ENCODE measurements at regions not wholly inside any gene's neighbourhood (a gene's known extent, or its start where the extent isn't known, plus 50 kb on each side); places are given as distances from the start of the nearest gene placed in this dataset.

DNA sequence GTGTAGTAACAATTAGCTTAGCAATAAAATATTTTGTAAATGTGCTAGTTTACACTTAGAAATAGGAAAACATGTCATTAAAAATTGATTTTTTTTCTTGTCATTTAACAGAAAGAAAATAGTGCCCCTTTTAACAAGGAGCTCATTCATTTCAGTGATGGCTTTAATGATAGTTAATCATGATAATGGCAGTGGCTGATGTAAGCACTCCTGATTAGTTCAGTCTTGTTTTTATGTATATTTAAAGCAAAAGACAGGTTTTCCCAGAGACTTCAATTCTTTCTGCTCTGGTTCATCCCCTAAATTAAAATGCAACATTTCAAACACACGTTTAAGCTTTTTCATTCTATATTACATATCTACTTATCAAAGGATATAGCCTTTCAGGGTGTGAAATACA is 1039.5 kb upstream of the PCDH7 start:
- BruUV-seq (replicated peaks), result no TSS peak
- Histone ChIP-seq H3K79me2 (ENCODE audit: control insufficient read depth, insufficient read depth, low read length) (no peaks in the 10 kb centered on the region), H3K9me1 (replicated peaks; ENCODE audit: control insufficient read depth, extremely low read depth, insufficient read depth, low read length) (no peaks in the 10 kb centered on the region), H3K4me2 (ENCODE audit: insufficient read depth, low read length) (no peak overlapping the region), H3K4me3 (replicated peaks in 1 of 3; ENCODE audit: insufficient read depth in 1 of 3, low read depth in 1 of 3, low read length in 3 of 3) (no peak overlapping the region), H2AFZ (ENCODE audit: low read depth, low read length) (no peak overlapping the region), H4K20me1 (replicated peaks; ENCODE audit: control insufficient read depth, extremely low read depth, insufficient read depth, low read length) (no peaks in the 10 kb centered on the region), H3K4me1 (ENCODE audit: control insufficient read depth, extremely low read depth, insufficient read depth, low read length) (no peaks in the 10 kb centered on the region), H3K9me3 (replicated peaks; ENCODE audit: control insufficient read depth, insufficient read depth, low read length) (no peaks in the 10 kb centered on the region), H3K27me3 (ENCODE audit: control insufficient read depth in 2 of 2, insufficient read depth in 2 of 2, low read length in 2 of 2) (no peaks in the 10 kb centered on the region), H3K9ac (replicated peaks; ENCODE audit: extremely low read depth, insufficient read depth, low read length) (no peak overlapping the region), H3K36me3 (ENCODE audit: control insufficient read depth in 2 of 2, extremely low read depth in 1 of 2, insufficient read depth in 2 of 2, low read length in 2 of 2) (no peaks in the 10 kb centered on the region), H3K27ac (ENCODE audit: insufficient read depth, low read depth, low read length) (no peak overlapping the region)
- intact Hi-C loops (cut with micrococcal nuclease) (no loop called here), dilution Hi-C loops (cut with MboI; ENCODE audit: extremely low pct_ligation_motif_present, low sequenced_read_pairs) (no loop called here)
- DNase-seq (ENCODE audit: low read depth, low spot score) (no peak), FAIRE-seq (no peak)
- POLR2A ChIA-PET, result no interaction called here
- CTCF ChIA-PET, result no interaction called here
- TF ChIP-seq POLR2A (IDR thresholded peaks at IDR 0.05; ENCODE audit: low read depth, low read length) (no peak), EZH2 (IDR thresholded peaks at IDR 0.05; ENCODE audit: borderline replicate concordance, low read depth, low read length, severe bottlenecking) (no peak), MYC (IDR thresholded peaks at IDR 0.05; ENCODE audit: low read depth, low read length) (no peak), POLR2AphosphoS5 (IDR thresholded peaks at IDR 0.05; ENCODE audit: insufficient read depth, low read depth, low read length) (no peak), FOS (IDR thresholded peaks at IDR 0.05; ENCODE audit: borderline replicate concordance, insufficient read depth, low read length) (no peak), JUN (IDR thresholded peaks at IDR 0.05; ENCODE audit: borderline replicate concordance, insufficient read depth, insufficient read length, low read depth) (no peak), GATA2 (IDR thresholded peaks at IDR 0.05; ENCODE audit: insufficient read depth, insufficient read length, low read depth, low read length) (no peak)
- TF ChIP-seq, protein P1, sequence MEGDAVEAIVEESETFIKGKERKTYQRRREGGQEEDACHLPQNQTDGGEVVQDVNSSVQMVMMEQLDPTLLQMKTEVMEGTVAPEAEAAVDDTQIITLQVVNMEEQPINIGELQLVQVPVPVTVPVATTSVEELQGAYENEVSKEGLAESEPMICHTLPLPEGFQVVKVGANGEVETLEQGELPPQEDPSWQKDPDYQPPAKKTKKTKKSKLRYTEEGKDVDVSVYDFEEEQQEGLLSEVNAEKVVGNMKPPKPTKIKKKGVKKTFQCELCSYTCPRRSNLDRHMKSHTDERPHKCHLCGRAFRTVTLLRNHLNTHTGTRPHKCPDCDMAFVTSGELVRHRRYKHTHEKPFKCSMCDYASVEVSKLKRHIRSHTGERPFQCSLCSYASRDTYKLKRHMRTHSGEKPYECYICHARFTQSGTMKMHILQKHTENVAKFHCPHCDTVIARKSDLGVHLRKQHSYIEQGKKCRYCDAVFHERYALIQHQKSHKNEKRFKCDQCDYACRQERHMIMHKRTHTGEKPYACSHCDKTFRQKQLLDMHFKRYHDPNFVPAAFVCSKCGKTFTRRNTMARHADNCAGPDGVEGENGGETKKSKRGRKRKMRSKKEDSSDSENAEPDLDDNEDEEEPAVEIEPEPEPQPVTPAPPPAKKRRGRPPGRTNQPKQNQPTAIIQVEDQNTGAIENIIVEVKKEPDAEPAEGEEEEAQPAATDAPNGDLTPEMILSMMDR (IDR thresholded peaks at IDR 0.05; ENCODE audit: extremely low read depth in 1 of 2, insufficient read depth in 1 of 2, low read depth in 1 of 2, low read length in 2 of 2), result no peak
- TF ChIP-seq, protein P2, sequence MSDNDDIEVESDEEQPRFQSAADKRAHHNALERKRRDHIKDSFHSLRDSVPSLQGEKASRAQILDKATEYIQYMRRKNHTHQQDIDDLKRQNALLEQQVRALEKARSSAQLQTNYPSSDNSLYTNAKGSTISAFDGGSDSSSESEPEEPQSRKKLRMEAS (IDR thresholded peaks at IDR 0.05; ENCODE audit: insufficient read depth, insufficient read length), result no peak

Data from endothelial cell of umbilical vein (primary cell).